GM12875 (cell line): ENCODE measurements at regions not wholly inside any gene's neighbourhood (a gene's known extent, or its start where the extent isn't known, plus 50 kb on each side); places are given as distances from the start of the nearest gene placed in this dataset.

ENCODE experiments used
- H3K4me3 ChIP-seq: one replicate; pipeline ENCODE4 v1.5.1; 2011; ENCODE audit warnings: low read depth, low read length, control low read depth
- TF ChIP-seq, protein P1 (sequence below): IDR thresholded peaks from 2 replicates; pipeline ENCODE4 v1.5.1; 2011; ENCODE audit warnings: low read depth, mild to moderate bottlenecking, control low read depth, inconsistent platforms, low read length, moderate library complexity, borderline replicate concordance; ENCODE audit not compliant: insufficient read depth

DNA sequence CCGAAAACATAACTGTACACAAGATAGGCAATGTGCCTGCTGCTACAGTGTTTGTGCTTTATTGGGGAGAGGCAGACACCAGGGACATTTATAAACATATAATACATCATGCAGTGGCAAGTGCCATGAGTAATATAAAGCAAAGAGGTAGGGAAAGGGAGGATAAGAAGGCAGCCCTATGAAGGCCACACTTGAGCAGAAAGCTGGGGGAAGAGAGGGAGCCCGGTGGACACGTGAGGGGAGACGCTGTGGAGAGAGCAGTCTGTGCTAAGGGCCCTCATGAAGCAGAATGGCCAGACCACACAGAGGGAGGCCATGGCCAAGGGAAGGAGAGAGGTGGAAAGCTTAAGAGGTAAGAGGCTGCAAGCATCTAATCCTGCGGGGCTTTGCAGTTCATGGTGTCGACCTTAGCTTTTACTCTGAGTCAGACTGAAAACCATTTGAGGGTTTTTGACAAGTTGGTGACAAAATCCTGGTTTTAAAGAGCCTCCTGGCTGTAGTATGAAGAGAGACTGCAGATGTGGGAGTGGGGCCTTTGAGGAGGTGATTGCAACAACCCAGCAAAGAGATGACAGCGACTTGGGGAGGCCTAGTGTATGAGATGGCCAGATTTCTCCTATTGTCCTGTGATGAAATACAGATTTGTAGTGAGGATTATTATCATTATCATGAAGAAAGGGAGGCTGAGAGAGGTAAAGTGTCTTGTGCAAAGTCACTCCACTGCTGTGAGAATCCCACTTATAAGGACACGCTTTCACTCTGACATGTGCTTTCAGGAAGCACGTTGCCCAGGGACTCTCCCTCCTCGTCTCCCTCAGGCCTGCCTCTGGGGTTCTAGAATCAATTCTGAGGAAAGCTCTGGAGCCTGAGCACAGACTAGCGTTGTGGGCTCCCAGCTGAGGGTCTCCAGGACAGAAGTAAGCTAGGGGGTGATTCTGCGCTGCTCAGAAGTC, 192.9 kb downstream of the RHOU start:
- H3K4me3 ChIP-seq = no peak overlapping the region
- TF ChIP-seq, protein P1, sequence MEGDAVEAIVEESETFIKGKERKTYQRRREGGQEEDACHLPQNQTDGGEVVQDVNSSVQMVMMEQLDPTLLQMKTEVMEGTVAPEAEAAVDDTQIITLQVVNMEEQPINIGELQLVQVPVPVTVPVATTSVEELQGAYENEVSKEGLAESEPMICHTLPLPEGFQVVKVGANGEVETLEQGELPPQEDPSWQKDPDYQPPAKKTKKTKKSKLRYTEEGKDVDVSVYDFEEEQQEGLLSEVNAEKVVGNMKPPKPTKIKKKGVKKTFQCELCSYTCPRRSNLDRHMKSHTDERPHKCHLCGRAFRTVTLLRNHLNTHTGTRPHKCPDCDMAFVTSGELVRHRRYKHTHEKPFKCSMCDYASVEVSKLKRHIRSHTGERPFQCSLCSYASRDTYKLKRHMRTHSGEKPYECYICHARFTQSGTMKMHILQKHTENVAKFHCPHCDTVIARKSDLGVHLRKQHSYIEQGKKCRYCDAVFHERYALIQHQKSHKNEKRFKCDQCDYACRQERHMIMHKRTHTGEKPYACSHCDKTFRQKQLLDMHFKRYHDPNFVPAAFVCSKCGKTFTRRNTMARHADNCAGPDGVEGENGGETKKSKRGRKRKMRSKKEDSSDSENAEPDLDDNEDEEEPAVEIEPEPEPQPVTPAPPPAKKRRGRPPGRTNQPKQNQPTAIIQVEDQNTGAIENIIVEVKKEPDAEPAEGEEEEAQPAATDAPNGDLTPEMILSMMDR = no peak

DNA sequence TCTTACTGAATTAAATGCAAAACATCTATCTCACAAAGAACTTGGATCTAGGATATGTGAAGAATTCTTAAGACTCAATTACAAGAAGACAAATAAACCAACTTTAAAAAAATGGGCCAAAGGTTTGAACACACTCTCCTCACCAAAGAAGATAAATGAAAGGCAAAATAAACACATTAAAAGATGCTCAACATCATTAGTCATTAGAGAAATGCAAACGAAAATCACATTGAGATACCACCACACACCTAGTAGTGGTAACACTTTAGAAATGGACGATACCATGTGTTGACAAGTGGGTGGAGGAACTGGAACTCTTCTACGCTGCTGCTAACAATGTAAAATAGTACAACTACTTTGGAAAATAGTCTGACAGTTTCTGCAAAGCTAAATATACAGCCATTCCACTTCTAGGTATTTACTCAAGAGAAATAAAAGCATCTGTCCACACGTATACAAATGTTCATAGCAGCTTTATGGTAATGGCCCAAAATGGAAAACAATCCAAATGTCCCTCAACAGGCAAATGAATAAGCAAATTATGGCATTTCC, 194.3 kb downstream of the RHOU start:
- TF ChIP-seq, protein P1 = no peak

DNA sequence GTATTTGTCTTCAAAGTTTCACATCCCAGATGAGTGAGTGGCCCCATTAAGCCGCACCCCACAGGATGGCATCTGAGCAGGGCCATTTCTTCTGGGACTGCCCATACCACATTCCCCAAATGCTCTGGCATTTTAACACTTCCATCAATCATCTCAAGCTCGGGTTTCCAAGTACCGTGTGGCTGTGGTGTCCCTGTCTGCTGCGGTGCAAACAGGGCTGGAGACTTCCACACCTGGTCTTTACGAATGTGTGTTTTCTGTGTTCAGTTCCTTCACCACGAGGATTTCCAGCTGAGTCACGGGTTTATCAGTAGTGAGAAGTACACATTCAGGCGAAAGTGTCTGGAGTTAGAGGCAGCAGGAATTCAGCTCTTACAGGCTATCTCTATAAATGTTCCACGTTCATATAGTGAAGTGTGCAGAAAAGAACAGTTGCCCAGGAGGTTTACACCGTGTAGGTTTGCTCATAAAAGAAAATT, 195.2 kb downstream of the RHOU start:
- TF ChIP-seq, protein P1 = no peak
- no peak overlapping the region for H3K4me3 ChIP-seq

More for the DNA sequence above, 194.3 kb downstream of the RHOU start:
- H3K4me3 ChIP-seq = no peak overlapping the region

DNA sequence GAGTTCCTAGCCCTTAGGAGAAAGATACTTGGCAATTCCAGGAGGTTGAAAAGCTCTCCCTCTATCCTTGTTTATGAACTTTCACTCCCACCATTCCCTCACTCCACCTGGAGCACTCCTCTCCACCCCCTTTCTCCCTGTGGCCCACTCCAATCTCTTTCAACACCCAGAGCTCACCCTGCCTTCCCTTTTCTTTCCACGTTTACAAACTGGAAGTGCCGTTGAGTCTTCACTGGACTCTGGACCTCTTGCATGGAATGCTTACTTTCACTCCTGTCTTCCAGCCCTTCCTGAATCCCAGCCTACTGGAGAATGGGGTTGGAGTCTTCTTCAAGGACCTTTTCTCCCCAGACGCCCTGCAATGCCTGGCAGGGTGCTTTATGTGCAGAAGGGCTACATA, 198.5 kb downstream of the RHOU start:
- no peak overlapping the region for H3K4me3 ChIP-seq
- TF ChIP-seq, protein P1 = no peak

DNA sequence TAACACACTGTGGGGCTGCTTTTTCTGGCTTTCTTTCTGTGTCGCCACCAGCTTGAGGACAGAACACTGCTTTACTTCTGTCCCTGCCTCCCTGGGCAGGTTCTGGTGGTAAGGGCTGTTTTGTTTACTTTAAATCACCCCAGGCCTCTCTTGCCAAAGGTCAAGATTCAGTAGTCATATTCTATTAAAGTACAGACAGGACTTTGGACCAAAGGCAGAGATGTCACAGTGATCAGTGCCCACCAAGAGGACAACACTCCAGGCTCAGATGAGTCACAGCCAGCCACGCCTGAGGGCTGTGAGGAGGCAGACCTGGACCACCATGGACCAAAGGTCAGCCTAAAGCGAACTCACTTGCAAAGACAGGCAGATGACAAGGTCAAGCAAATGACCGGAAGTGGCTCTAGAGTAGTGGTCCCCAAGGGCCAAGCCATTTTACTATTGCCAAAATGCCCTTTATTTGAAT, 200.0 kb downstream of the RHOU start:
- TF ChIP-seq, protein P1 = no peak

DNA sequence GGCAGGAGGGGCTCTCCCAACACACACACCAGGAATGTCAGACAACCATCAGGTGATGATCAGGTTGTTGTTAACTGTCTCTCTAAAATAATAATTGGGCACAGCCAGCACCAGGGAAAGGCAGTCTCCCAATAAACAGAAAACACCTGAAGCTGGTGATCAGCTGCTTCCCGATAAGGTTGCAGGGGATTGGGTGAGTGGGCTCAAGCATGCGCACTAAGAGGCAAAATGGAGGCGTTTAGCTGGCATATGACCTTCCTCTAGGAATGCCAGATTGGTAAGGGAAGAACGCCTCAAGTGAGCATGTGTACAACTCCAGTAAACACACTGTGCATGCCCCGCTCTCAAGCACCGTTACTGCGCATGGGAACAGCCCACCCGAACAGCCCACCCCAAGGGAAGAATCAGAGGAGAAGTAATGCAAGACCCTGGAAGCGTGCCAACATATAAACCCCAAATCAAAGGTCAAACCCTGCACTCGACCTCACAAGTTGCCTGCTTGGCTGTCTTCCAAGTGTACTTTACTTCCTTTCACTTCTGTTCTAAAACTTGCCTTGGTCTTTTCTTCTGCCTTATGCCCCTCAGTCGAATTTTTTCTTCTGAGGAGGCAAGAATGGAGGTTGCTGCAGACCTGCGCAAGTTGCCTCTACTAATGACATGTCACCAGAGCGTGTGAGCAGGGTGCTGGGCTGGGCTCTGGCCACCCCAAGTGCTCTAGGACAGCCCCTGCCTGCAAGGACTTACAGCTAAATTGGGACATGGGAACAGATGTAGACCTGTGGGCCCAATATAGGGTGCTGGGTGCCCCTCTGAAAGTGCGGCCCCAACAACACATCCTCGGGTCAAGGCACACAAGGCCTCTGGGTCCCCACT, 200.8 kb downstream of the RHOU start:
- TF ChIP-seq, protein P1 = no peak
- H3K4me3 ChIP-seq = no peak overlapping the region

More for the DNA sequence above, 200.0 kb downstream of the RHOU start:
- H3K4me3 ChIP-seq = no peak overlapping the region
